ENCODE measurements at regions not wholly inside any gene's neighbourhood (a gene's known extent, or its start where the extent isn't known, plus 50 kb on each side); places are given as distances from the start of the nearest gene placed in this dataset.

GRCh38 chr12:4829161-4829792 is 80.4 kb upstream of the KCNA1 start:
- H3K27ac ChIP-seq (ENCODE audit: low read depth, low read length): no peak overlapping the region
- CTCF ChIA-PET: no interaction called here
- no peak overlapping the region for H2AFZ ChIP-seq (ENCODE audit: low read depth, low read length, poor library complexity, severe bottlenecking)
- intact Hi-C loops (cut with micrococcal nuclease): no loop called here
- POLR2A ChIA-PET: no interaction called here
- TF ChIP-seq ZNF274 (IDR thresholded peaks at IDR 0.05; ENCODE audit: low read depth, low read length) (no peak), TCF7L2 (IDR thresholded peaks at IDR 0.05; ENCODE audit: borderline replicate concordance, extremely low read depth, insufficient read depth, insufficient read length) (no peak), POLR2A (IDR thresholded peaks at IDR 0.05; ENCODE audit: borderline replicate concordance, extremely low read depth, insufficient read depth, insufficient read length) (no peak), ATF3 (IDR thresholded peaks at IDR 0.05) (no peak), JUND (IDR thresholded peaks at IDR 0.05) (no peak), EZH2phosphoT487 (IDR thresholded peaks at IDR 0.05; ENCODE audit: borderline replicate concordance) (no peak), SIN3A (IDR thresholded peaks at IDR 0.05; ENCODE audit: low read depth) (no peak), FOSL1 (IDR thresholded peaks at IDR 0.05; ENCODE audit: low read depth) (no peak), CBX3 (IDR thresholded peaks at IDR 0.05; ENCODE audit: low read depth) (no peak)
- TF ChIP-seq, protein P1, sequence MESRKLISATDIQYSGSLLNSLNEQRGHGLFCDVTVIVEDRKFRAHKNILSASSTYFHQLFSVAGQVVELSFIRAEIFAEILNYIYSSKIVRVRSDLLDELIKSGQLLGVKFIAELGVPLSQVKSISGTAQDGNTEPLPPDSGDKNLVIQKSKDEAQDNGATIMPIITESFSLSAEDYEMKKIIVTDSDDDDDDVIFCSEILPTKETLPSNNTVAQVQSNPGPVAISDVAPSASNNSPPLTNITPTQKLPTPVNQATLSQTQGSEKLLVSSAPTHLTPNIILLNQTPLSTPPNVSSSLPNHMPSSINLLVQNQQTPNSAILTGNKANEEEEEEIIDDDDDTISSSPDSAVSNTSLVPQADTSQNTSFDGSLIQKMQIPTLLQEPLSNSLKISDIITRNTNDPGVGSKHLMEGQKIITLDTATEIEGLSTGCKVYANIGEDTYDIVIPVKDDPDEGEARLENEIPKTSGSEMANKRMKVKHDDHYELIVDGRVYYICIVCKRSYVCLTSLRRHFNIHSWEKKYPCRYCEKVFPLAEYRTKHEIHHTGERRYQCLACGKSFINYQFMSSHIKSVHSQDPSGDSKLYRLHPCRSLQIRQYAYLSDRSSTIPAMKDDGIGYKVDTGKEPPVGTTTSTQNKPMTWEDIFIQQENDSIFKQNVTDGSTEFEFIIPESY (IDR thresholded peaks at IDR 0.05; ENCODE audit: extremely low read depth, insufficient replicate concordance, low read length): no peak
- peaks cover 74% of the 10 kb centered on the region for H3K27me3 ChIP-seq (ENCODE audit: insufficient read depth, low read length)
- H3K4me3 ChIP-seq (replicated peaks in 1 of 2; ENCODE audit: low read depth in 1 of 2, low read length in 2 of 2): no peak overlapping the region
- ATAC-seq (no peak), DNase-seq (ENCODE audit: low read depth, low spot score) (no peak)
- BruUV-seq (replicated peaks): no TSS peak
- RAD21 ChIA-PET (ENCODE audit: low non-redundant PET in 1 of 2, low total read pairs in 2 of 2, uncharacterized antibody in 2 of 2, unreplicated experiment in 2 of 2): no interaction called here
- H3K9me2 ChIP-seq (ENCODE audit: insufficient read depth): no peaks in the 10 kb centered on the region
- peaks cover 0 to 4% of the 10 kb centered on the region in 2 experiments; a peak in 1 of 4 replicates for H3K4me1 ChIP-seq (ENCODE audit: control insufficient read depth in 1 of 2, insufficient read depth in 2 of 2, low read length in 2 of 2)
- no peak overlapping the region for H3K4me2 ChIP-seq (ENCODE audit: low read length)
- H4K20me1 ChIP-seq (ENCODE audit: insufficient read depth): no peaks in the 10 kb centered on the region
- H3K36me3 ChIP-seq (ENCODE audit: control insufficient read depth in 1 of 2, insufficient read depth in 2 of 2, low read length in 2 of 2): no peaks in the 10 kb centered on the region
- no peaks in the 10 kb centered on the region for H3K79me2 ChIP-seq (ENCODE audit: insufficient read depth, low read length)
- no peaks in the 10 kb centered on the region for H3K9me3 ChIP-seq (ENCODE audit: control insufficient read depth in 1 of 2, insufficient read depth in 1 of 2, low read depth in 1 of 2, low read length in 2 of 2)
- H3K9ac ChIP-seq (ENCODE audit: low read length): no peak overlapping the region

All from HCT116 (cell line).